NCI-H345 treated with DMSO at 0.1 percent for 48 hours (cell line): ENCODE measurements at regions not wholly inside any gene's neighbourhood (a gene's known extent, or its start where the extent isn't known, plus 50 kb on each side); places are given as distances from the start of the nearest gene placed in this dataset.

Source experiments
- DNase-seq: peaks from one replicate; lab custom pipeline; 2025; ENCODE audit not compliant: unreplicated experiment; lab: John Stamatoyannopoulos, UW

GRCh38 chr22:48055827-48056226, 1293.4 kb downstream of the TBC1D22A start:
- DNase-seq, result no peak

- DNase-seq, result no peak
Measured at GRCh38 chr22:48055185-48055584, 1292.7 kb downstream of the TBC1D22A start.

GRCh38 chr22:48054596-48054995, 1292.1 kb downstream of the TBC1D22A start:
- no peak for DNase-seq

DNA sequence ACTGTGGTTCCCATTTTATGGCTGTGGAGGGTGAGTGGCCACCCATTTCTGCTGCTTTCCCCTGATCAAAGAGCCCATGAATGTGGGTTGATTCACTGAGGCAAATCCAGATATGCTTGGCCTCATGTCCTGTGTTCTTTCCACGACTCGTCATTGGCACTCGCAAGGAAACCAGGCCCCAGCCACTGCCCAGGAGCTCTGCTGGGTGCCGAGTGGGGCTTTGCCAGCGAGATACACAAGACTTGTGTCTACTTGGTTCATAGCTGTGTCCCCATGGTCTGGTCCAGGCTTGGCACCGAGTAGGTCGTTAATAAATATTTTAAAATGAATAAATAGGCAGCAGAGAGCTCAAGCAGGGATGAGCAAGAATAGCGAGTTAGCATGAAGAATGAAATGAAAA, 1291.5 kb downstream of the TBC1D22A start:
- DNase-seq, result no peak

DNA sequence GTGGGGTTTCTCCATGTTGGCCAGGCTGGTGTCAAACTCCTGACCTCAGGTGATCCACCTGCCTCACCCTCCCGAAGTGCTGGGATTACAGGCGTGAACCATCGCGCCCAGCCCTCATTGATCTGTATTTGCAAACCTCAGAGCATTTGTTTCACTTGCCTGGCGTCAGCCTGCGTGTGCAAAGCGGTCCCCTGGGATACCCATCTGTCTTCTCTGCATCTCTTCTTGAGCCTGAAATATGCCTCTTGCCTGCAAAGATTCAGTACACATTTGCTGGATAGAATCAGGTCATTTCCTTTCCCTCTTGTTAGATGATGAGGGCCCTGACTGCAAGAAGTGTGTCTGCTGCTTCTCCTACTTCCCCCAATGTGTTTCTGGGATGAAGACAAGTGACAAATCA, 1291.0 kb downstream of the TBC1D22A start:
- no peak for DNase-seq

- no peak for DNase-seq
Measured at GRCh38 chr22:48052621-48052890, 1290.1 kb downstream of the TBC1D22A start.

- DNase-seq, result no peak
Measured at GRCh38 chr22:48051796-48052620, 1289.6 kb downstream of the TBC1D22A start.

DNA sequence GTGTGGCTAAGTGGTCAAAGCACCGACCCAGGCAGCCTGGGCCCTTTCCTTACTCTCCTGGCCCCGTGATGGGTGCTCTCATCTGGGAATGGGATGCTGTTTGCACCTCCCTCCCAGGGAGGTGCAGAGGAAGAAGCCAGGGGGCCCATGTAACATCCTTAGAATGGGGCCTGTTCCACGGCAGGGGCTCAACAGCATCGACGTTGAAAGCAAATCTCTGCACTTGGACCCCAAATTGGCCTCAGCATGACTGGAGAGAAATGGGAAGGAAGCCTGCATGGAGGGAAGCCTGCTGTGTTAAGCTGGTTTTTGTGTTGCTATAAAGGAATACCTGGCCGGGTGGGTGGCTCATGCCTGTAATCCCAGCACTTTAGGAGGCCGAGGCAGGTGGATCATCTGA, 1288.4 kb downstream of the TBC1D22A start:
- DNase-seq, result no peak

- DNase-seq, result no peak
Measured at GRCh38 chr22:48049116-48049515, 1286.7 kb downstream of the TBC1D22A start.

GRCh38 chr22:48047722-48048500, 1285.5 kb downstream of the TBC1D22A start:
- DNase-seq, result no peak

- no peak for DNase-seq
Measured at GRCh38 chr22:48045369-48045768, 1282.9 kb downstream of the TBC1D22A start.

- DNase-seq, result no peak
Measured at GRCh38 chr22:48044487-48045060, 1282.1 kb downstream of the TBC1D22A start.

- DNase-seq, result no peak
Measured at GRCh38 chr22:48043581-48043980, 1281.1 kb downstream of the TBC1D22A start.

GRCh38 chr22:48042621-48043395, 1280.4 kb downstream of the TBC1D22A start:
- DNase-seq, result no peak

GRCh38 chr22:48039326-48039725, 1276.9 kb downstream of the TBC1D22A start:
- DNase-seq, result no peak

DNA sequence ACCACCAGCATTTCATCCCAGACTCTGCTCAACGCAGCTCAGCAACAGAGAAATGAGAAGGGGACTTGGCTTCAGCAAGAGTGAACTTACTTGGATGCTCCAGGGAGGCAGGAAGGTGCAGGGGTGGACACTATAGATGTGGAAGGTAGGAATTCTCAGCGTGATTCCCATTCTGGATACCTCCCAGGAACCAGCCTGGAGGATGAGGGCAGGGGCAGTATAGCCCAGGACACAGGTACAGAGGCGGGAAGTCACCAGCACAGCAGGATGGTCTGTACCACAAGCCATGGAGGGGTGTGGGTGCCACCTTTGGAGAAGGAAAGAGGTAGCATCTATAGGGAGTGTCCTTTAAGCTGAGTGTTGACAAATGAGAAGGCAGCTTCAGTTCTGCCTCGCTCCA, 1275.2 kb downstream of the TBC1D22A start:
- no peak for DNase-seq

GRCh38 chr22:48035897-48036296, 1273.4 kb downstream of the TBC1D22A start:
- no peak for DNase-seq

DNA sequence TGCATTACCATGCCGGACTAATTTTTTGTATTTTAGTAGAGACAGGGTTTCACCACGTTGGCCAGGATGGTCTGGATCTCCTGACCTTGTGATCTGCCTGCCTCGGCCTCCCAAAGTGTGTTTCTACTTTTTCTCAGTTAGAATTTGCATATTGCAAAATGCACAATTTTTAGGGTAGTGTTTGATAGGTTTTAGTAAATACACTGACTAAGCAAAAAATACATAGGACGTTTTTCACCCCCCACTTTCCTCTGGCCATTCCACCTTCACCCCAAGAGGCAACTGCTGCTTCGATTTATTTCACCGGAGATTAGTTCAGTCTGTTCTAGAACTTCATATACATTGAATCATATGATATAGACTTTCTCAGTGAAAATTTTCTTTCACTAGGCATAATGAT, 1269.1 kb downstream of the TBC1D22A start:
- no peak for DNase-seq

- no peak for DNase-seq
Measured at GRCh38 chr22:48025096-48025495, 1262.6 kb downstream of the TBC1D22A start.

DNA sequence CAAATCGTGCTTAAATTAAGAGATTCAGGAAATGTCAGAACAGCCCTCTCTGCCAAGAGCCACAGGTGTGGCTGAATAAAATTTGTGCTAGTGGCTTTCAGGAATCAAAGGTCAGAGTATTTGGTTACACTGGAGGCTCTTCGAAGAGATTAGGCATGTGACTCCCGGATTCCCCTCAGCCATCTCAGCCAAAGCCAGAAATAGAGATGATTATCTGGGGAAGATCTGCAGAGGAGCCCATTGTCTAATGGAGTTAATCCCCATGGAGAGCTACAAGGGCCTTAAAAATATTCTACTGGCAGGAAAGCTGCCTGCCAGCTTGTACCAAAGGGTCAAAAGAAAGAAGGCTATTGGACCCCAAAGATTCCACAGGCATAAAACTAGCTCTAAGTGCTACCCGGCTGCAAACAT, 1259.5 kb downstream of the TBC1D22A start:
- no peak for DNase-seq

GRCh38 chr22:48018346-48018745, 1255.9 kb downstream of the TBC1D22A start:
- DNase-seq, result no peak
